Activated CD4-positive, alpha-beta T cell treated with anti-CD3 and anti-CD28 coated beads for 24 hours (primary cell): ENCODE measurements at regions not wholly inside any gene's neighbourhood (a gene's known extent, or its start where the extent isn't known, plus 50 kb on each side); places are given as distances from the start of the nearest gene placed in this dataset.
"Not testable (repeated sequence)": the region's sequence is repeated elsewhere in the genome, so short reads cannot be mapped to it uniquely, and the experiment has no call there.

Source experiments
- DNase-seq, 2 donors: peaks; one replicate each; pipeline ENCODE4 v3.0.0-alpha.2; 2020; ENCODE audit warnings: low read depth in 2 of 2

DNA sequence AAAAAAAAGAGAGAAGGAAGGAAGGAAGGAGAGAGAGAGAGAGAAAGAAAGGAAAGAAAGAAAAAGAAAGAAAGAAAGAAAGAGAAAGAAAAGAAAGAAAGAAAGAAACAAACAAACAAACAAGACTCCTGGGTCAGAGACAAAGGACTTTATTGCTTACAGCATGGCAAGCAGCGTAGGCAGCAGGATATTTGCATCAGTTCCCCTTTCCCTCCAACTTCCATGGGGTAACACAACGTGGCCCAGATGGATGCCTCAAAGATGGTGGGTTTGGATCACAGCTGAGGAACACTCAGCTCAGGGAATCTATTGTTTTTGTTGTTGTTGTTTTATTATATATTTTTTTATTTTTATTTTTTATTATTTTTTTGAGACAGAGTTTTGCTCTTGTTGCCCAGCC is 128.5 kb upstream of the VKORC1L1 start:
- DNase-seq = no peak

DNA sequence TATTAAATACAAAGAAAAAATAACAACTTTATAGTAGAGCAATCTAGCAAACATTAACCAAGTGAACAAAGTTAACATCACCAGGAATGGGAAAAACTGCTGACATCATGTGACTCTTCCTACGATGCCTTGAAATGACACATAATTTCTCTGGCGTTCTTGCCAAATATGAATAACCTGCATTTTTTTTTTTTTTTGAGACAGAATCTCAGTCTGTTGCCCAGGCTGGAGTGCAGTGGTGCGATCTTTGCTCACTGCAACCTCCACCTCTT is 126.5 kb upstream of the VKORC1L1 start:
- DNase-seq = no peak

DNA sequence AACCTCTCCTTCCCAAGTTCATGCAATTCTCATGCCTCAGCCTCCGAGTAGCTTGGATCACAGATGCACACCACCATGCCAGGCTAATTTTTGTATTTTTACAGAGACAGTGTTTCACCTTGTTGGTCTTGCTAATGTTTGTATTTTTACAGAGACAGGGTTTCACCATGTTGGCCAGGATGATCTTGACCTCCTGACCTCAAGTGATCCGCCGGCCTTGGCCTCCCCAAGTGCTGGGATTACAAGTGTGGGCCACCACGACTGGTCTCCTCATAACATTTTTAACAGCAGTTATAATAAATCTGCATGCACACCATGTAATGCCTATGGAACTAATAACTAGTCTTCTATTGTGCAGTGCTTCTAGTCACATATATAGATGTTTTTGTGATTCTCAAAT is 123.8 kb upstream of the VKORC1L1 start:
- no peak for DNase-seq

DNA sequence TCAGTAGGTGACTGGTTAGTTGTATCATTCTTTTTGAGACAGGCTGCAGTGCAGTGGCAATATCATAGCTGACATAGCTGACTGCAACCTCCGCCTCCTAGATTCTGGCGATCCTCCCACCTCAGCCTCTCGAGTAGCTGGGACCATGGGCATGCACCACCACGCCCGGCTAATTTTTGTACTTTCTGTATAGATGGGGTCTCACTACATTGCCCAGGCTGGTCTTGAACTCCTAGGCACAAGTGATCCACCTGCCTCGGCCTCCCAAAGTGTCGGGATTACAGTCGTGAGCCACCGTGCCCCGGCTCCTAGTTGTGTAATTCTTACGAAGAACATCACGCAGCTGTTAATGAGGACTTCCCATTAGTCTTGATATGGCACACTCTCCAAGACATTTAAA is 123.4 kb upstream of the VKORC1L1 start:
- no peak for DNase-seq

DNA sequence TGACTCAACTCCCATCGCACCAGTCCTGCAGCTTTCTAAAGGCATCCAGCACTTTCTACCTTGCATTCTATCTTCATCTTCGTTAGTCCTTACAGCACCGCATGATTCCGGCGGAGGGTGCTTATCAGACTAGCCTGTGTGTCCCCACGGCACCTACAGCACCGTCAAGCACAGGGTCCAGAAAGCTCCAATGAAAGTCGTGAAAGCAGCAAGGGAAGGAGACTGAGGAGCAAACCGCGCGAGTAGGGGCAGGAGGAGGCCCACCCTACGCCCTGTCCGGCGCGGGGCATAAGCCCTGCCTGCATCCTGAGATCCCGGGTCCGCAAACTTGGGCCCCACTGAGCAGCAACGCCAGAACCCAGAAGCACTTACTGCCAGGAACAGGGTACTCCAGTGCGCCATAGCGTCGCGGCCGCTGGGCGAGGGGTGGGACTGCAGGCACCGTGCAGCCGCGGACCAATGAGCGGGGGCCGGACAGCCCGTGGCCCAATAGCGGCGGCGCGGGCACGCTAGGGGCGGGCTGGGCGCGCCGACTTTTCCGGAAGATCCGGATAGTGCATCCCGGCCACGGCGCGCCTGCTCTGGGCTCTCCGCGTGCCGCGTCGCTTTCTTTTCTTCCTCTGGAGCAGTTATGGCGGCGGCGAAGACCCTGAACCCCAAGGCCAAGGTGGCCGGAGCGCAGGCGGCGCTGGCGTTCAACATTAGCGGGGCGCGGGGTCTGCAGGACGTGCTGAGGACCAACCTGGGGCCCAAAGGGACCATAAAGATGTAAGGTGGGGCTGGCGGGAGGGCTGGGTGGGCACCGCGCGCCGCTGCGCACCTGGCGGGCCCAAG is 122.1 kb upstream of the VKORC1L1 start:
- DNase-seq = peak; percentile 77 to 81

DNA sequence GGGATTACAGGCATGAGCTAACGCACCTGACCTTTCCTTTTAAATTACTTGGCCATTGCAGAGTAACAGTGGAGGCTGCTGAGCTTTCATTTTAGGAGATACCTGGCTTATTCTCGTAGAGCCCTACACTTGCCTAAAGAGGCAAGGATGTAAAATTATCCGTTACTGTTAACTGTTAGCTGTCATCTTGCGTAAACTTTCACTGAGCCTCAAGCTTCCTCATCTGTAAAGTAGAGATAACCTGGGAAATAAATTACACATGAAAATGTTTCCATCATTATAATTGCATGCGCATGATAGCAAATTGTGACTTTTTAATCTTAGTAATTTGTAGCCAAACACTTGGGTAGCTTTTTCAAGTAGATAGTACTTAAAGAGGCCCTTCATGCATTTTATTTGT is 118.8 kb upstream of the VKORC1L1 start:
- not testable (repeated sequence) for DNase-seq

DNA sequence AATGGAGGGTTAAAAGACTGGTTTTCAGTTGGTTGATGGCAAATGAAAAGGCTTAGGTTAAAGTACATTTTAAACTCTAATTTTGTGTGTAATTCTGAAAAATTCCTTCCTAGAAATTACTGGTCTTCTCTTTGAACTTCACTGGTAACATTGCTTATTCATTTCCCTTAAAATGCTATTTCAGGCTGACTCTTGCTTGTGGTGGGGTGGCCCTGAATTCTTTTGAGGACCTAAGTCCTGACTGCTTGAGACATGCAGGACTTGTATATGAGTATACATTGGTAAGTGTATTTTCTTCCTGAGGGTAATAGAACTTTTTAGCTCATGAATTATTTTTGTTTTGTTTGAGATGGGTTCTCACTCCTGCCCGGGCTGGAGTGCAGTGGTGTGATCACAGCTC is 113.9 kb upstream of the VKORC1L1 start:
- not testable (repeated sequence) for DNase-seq

DNA sequence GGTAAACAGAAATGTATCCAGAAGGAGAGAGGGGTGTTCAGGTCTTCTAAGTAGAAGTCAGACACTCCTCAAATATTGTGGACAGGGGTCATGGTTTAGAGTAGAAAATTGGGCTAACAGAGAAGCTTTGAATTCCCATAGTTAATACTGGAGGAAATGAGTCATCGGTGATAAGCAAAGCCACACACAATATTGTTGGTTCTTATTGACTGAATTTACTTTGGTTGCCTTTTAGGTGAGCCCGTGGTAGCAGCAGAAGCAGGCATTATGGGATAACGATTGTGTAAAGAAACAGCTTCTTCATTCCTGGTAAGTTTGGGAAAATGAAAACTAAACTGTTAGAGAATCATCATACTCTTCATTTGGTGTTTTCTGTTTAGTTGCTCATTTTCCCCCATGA is 110.2 kb upstream of the VKORC1L1 start:
- not testable (repeated sequence) for DNase-seq

DNA sequence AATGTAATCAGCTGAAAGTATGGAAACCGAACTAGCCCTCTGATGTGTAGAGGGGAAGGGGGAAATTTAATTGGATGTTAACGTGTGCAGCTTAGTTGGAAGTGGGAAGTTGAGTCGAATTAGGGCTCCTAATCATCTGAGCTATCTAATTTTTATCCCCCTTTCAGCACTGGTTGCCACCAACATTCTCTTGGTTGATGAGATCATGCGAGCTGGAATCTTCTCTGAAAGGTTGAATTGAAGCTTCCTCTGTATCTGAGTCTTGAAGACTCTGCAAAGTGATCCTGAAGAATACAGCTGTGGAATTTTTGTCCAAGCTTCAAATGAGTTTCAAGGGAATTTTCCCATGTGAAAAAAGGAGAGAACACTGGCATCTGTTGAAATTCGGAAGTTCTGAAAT is 109.8 kb upstream of the VKORC1L1 start:
- not testable (repeated sequence) for DNase-seq

DNA sequence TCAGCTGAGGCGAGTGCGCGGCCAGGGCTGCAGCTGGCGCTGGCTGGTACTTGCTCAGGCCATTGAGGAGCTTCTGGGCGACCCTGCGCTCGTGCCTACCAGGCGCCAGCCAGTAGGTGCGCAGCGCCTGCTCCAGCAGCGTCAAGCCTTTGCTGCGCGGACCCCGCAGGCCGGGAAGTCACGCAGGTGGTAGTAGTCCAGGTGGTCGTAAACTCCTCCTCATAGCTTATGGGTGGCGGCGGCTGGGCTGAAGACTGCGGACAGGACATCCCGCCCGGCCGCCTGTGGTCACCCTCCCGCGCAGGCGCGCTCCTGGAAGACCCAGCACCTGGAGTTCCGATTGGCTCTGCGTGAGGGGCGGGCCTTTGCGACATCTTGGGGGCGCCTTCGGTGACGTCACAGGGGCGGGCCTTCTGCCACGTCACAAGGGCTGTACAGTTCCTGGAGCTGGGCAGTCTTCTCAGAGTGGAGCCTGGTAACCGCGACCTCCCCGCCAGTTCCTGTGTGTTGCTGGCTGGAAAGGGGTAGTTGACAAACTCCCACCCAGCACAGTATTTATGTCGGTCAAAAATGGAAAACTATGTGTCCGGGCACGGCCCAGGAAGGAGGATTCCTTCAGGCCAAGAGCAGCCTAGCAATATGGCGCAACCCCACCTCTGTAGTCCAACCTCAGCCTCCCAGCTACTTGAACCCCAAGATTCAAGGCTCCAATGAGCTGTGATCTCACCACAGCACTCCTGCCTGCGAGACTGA is 102.2 kb upstream of the VKORC1L1 start:
- peak; percentile 85 to 95 for DNase-seq

DNA sequence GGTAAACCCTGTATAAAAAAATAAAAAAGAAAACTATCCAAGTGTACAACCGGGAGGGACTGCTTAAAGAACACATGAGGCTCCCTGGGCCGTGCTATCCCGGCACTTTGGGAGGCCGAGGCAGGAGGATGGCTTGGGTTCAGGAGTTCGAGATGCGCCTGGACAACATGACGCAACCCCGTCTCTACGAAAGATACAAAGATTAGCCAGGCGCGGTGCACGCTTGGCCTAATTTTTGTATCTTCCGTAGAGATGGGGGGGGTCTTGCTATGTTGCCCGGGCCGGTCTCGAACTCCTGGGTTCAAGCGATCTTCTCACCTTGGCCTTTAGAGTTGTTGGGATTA is 101.7 kb upstream of the VKORC1L1 start:
- not testable (repeated sequence) for DNase-seq

DNA sequence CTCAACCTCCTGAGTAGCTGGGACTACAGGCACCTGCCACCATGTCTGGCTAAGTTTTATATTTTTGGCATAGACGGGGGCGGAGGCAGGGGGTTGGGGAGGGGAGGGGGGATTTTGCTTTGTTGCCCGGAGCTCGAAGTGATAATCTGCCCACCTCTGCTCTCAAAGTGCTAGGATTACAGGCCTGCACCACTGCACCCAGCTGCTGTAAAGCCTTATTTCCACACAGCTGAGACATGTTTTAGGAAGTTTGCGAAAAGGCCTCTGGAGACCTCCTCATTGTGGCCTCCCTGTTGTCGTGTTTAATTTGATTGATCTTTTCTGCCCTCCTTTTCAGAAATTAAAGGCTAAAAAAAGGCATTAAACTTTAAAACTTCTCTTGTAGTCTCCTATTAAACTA is 96.2 kb upstream of the VKORC1L1 start:
- not testable (repeated sequence) for DNase-seq

DNA sequence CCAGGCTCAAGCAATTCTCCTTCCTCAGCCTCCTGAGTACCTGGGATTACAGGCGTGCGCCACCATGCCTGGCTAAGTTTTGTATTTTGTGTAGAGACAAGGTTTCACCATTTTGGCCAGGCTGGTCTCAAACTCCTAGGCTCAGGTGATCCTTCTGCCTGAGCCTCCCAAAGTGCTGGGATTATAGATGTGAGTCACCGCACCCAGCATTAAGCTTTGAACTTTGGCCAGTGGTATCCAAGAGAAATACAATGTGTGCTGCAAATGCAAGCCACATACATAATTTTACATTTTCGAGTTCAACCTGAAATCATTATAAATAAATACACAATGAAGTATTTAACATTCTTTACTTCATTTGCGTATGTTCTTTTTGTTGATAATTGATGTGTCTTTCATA is 82.9 kb upstream of the VKORC1L1 start:
- DNase-seq = not testable (repeated sequence)

DNA sequence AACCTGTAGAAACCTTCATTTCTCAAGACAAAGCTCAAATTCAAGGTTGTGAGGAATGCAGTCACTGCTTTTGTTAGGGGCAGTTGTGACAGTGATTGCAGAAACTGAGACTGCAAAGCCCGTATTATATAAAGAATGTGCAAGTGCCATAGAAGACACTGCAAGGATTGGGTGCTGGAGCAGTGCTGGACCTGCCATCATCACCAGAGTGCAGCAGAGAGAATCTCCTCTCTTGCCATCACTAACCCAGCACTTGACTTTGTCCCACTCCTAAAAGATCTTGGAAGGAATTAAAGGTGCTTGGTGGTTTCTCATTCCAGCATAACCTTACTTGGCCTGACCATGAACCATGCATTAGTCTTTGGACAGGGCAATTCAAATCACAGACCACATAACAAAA is 81.1 kb upstream of the VKORC1L1 start:
- DNase-seq = not testable (repeated sequence)

DNA sequence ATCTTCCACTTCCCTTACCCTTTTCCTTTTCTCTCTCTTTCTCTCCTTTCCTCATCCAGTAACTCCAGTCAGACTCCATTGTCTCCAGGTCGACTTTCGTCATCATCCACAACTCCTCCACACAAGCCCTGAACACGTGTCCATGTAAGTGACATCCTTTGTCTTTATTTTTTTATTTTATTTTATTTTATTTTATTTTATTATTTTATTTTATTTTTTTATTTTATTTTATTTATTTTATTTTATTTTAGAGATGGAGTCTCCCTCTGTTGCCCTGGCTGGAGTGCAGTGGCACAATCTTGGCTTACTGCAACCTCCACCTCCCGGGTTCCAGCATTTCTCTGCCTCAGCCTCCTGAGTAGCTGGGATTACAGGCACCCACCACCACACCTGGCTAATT is 80.1 kb upstream of the VKORC1L1 start:
- DNase-seq = not testable (repeated sequence)

DNA sequence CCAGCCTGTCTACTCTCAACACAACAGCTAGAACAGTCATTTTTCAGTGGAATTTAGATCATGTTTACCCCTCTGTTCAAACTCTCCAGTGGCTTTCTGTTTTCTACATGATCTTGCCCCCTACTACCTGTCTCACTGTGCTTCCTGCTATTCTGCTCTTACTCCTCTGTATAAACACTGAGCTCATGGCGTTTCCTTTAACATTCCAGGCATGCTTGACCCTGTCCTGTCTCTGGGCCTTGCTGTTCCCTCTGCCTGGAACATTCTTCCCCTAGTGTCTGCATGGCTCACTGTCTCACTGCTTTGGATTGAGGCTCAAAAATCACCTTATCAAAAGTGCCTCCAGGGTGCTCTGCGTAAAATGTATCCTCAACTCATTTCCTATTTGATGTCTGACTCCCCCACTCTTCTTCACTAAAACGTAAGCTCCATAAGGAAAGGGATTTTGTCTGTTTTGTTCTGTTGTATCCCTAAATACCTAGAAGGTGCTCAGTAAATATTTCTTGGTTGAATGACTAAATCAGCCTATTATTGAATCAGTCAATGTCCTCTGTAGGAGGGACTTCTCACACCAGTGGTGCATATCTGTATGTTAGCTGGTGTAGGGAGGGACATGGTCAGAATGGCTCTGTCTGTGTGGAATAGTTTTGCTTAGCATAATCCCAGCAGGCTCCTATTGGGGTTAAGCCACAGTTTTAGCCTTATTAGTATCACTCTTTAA is 78.0 kb upstream of the VKORC1L1 start:
- DNase-seq = not testable (repeated sequence)

DNA sequence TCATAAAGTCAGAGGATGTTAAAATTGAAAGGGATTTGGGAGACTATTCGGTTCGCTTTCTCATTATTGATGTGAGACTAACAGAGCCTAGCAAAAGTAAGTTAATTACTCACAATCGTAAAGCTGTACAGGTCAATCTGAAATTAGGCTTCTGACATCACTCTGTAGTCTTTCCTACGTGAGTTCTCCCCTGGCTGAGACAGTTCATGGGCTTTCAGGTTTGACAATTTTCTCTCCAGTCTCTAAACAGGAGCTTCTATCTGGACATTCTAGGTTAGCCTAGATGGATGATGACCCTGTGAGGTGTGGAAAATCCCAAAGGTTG is 77.5 kb upstream of the VKORC1L1 start:
- not testable (repeated sequence) for DNase-seq

DNA sequence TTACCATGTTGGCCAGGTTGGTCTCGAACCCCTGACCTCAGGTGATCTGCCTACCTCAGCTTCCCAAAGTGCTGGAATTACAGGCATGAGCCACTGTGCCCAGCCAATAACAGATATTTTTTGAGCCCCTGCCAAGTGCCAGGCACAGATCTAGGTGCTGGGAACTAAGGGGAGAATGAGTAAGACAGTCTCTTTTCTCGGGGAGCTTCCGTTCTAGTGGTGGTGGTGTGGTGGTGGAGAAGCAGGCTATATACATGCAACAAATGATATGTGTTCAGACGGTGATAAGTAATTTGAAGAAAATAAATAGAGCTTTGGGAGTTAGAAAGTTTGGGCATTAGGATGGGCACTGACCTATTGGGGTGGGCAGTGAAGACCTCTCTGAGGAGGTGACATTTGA is 76.7 kb upstream of the VKORC1L1 start:
- DNase-seq = no peak

DNA sequence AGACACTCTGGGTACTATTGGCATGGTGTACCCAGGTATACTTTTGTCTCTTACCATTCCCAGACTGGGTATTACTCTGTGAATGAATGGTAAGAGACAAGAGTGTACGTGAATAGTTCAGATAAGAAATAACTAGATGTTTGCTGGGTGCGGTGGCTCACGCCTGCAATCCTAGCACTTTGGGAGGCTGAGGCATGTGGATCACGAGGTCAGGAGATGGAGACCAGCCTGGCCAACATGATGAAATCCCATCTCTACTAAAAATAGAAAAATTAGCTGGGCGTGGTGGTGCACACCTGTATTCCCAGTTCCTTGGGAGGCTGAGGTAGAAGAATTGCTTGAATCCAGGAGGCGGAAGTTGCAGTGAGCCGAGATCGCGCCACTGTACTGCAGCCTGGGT is 75.8 kb upstream of the VKORC1L1 start:
- DNase-seq = not testable (repeated sequence)

DNA sequence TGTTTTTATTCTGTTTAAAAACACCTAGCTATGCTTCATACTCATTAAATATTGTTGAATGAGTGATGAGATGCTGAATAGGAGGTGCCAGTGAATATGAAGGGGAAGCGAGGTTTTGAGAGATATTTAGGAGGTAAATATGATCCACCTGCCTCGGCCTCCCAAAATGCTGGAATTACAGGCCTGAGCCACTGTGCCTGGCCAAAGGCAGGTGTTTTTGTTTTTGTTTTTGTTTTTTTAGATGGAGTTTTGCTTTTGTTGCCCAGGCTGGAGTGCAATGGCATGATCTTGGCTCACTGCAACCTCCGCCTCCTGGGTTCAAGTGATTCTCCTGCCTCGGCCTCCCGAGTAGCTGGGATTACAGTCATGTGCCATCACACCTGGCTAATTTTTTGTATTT is 75.3 kb upstream of the VKORC1L1 start:
- DNase-seq = not testable (repeated sequence)

DNA sequence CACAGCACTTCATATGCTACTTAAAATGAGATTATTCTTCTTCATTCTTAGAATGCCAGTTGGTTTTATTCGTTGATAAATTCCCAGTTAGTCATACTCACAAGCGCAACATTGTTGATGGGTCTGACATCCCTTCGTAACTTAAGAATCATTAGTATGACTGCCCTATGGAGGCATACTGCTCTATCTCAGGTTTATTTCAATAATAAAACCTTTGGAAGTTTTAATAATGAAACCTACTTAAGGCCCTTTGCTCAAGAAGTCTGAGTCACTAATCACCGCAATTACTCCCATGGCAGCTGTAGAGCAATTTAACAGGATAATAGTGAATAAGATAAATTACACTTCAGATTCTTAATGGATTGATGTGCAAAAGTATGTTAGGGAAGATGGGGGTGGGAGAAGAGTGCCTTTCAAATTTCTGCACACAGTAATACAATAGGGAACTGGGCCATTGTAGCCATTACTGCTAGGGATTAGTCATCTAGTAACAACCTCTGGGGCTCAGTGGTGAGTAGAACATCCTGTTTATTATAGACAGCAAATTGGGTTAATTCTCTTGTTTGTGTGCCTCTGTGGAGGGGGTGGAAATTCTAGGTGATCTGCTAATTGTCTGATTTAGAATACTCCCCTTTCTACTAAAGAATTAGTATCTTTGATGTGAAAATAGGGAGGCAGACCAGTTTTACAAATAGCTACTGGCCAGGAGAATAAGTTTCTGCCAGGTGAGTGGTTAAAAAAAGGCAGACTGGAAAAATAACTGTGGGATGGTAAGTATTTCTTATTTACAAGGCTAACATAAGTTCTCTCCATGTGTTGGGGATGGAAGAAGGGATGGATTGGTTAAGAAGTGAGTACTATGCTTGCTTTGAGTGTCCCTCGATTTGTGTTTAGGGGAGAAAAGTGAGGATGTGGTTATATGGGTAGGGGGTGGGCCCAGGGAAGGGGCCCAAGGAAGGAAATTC is 74.5 kb upstream of the VKORC1L1 start:
- no peak for DNase-seq

DNA sequence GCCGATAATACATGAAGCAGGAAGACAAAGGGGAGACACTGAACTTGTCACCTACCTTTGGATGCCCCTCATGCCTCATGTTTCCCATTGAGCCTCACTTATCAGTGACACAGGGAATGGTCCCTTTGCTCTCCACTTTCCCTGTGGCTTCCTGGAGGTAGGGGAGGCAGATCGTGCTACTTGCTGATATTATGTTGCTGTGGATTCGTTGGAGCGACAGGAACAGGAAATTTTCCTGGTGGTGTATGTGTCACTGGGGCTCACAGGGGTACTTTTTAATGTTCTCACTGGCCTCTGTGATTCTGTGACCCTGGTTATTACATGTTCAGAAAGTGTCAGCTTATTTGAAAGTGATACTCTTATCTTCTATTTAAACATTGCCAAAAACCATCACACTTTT is 72.7 kb upstream of the VKORC1L1 start:
- not testable (repeated sequence) for DNase-seq
